Suprapubic skin (tissue), 4 donors: ENCODE measurements at regions not wholly inside any gene's neighbourhood (a gene's known extent, or its start where the extent isn't known, plus 50 kb on each side); places are given as distances from the start of the nearest gene placed in this dataset.

Experiments
- DNase-seq, 2 donors: peaks; one replicate each; pipeline ENCODE4 v3.0.0-alpha.2; 2019; ENCODE audit warnings: low spot score in 2 of 2
- H3K27ac ChIP-seq: fragments of 200-600 bp; sonication (generic); one replicate; pipeline ENCODE4 v1.5.1; 2019
- H3K27me3 ChIP-seq: fragments of 200-600 bp; sonication (generic); one replicate; pipeline ENCODE4 v1.5.1; 2019
- H3K36me3 ChIP-seq: fragments of 200-600 bp; sonication (generic); one replicate; pipeline ENCODE4 v1.5.1; 2019
- H3K4me1 ChIP-seq: fragments of 200-600 bp; sonication (generic); one replicate; pipeline ENCODE4 v1.5.1; 2019
- H3K4me3 ChIP-seq: fragments of 200-600 bp; sonication (generic); one replicate; pipeline ENCODE4 v1.5.1; 2019; ENCODE audit warnings: mild to moderate bottlenecking
- H3K9me3 ChIP-seq: fragments of 200-600 bp; sonication (generic); one replicate; pipeline ENCODE4 v1.5.1; 2019
- EP300 ChIP-seq: sonication (generic); formaldehyde crosslinking; IDR thresholded peaks from one replicate; pipeline ENCODE4 v1.6.1; 2017; ENCODE audit warnings: antibody characterized with exemption
- POLR2A ChIP-seq, 2 donors: fragments of 450-650 bp; IDR thresholded peaks; one replicate each; pipeline ENCODE4 v1.6.1; 2017; ENCODE audit warnings: antibody characterized with exemption in 2 of 2, mild to moderate bottlenecking in 2 of 2, moderate library complexity in 2 of 2
- POLR2AphosphoS5 ChIP-seq, 3 donors: sonication (generic); formaldehyde crosslinking; IDR thresholded peaks; one replicate each; pipeline ENCODE4 v1.6.1; 2017; ENCODE audit warnings: antibody characterized with exemption in 3 of 3
- WGBS: methylation state at CpG from one replicate; pipeline ENCODE4 v1.1.5; 2018; 5-methylcytosine and 5-hydroxymethylcytosine counted together
- TF ChIP-seq, protein P1 (sequence below), 2 donors: fragments of 200-600 bp in 1 of 2; fragments of 450-650 bp in 1 of 2; sonication (generic) in 1 of 2; IDR thresholded peaks; one replicate each; pipeline ENCODE4 v1.5.1; 2016 to 2019; ENCODE audit warnings: antibody characterized with exemption in 2 of 2, mild to moderate bottlenecking in 1 of 2, moderate library complexity in 1 of 2

DNA sequence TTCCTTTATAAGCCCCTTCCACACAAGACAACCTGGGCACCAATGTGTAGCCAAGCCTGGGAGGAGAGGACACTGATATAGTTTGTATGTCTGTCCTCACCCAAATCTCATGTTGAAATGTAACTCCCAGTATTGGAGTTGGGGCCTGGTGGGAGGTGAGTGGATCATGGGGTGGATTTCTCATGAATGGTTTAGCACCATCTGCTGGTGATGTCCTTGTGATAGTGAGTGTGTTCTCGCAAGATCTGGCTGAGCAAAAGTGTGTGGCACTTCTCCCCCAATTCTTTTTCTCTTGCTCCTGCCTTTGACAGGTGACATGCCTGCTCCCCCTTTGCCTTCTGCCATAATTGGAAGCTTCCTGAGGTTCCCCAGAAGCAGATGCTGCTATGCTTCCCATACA, 135.8 kb downstream of the USP31 start:
- WGBS, result 73% methylated on average over 1 of the region's 1 CpG
- no peak overlapping the region for H3K27ac ChIP-seq

DNA sequence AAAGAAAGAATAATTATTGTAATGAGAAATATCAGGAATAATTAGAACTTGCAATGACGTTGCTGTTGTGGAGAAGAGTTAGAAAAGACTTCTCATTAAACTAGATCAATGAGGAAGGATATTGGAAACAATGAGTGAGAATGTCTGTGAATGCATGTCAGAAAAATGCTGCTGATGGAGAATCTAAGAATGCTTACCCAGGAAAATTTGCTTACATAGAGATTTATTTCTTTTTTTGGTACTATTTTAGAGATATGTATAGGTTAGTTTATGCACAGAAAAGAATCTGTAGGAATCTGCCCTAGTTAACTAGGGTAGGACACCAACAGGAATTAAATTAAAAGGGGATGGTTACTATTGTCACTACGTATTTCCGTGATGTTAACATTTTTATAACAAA, 140.2 kb downstream of the USP31 start:
- 90% methylated on average over 3 of the region's 3 CpGs for WGBS
- no peaks in the 10 kb centered on the region for H3K36me3 ChIP-seq
- H3K4me3 ChIP-seq, result no peak overlapping the region
- no peaks in the 10 kb centered on the region for H3K4me1 ChIP-seq
- H3K9me3 ChIP-seq, result no peaks in the 10 kb centered on the region
- DNase-seq, result no peak
- H3K27ac ChIP-seq, result no peak overlapping the region
- TF ChIP-seq POLR2AphosphoS5 (IDR thresholded peaks at IDR 0.05) (no peak), EP300 (no peak), POLR2A (IDR thresholded peaks at IDR 0.05) (no peak)
- TF ChIP-seq, protein P1, sequence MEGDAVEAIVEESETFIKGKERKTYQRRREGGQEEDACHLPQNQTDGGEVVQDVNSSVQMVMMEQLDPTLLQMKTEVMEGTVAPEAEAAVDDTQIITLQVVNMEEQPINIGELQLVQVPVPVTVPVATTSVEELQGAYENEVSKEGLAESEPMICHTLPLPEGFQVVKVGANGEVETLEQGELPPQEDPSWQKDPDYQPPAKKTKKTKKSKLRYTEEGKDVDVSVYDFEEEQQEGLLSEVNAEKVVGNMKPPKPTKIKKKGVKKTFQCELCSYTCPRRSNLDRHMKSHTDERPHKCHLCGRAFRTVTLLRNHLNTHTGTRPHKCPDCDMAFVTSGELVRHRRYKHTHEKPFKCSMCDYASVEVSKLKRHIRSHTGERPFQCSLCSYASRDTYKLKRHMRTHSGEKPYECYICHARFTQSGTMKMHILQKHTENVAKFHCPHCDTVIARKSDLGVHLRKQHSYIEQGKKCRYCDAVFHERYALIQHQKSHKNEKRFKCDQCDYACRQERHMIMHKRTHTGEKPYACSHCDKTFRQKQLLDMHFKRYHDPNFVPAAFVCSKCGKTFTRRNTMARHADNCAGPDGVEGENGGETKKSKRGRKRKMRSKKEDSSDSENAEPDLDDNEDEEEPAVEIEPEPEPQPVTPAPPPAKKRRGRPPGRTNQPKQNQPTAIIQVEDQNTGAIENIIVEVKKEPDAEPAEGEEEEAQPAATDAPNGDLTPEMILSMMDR (IDR thresholded peaks at IDR 0.05), result no peak
- H3K27me3 ChIP-seq, result no peaks in the 10 kb centered on the region

More for the DNA sequence above, 135.8 kb downstream of the USP31 start:
- no peaks in the 10 kb centered on the region for H3K9me3 ChIP-seq
- no peak overlapping the region for H3K4me3 ChIP-seq
- TF ChIP-seq POLR2A (IDR thresholded peaks at IDR 0.05) (no peak), EP300 (no peak), POLR2AphosphoS5 (IDR thresholded peaks at IDR 0.05) (no peak)
- TF ChIP-seq, protein P1 (IDR thresholded peaks at IDR 0.05), result no peak
- no peaks in the 10 kb centered on the region for H3K4me1 ChIP-seq
- no peaks in the 10 kb centered on the region for H3K27me3 ChIP-seq
- H3K36me3 ChIP-seq, result no peaks in the 10 kb centered on the region
- DNase-seq, result no peak

DNA sequence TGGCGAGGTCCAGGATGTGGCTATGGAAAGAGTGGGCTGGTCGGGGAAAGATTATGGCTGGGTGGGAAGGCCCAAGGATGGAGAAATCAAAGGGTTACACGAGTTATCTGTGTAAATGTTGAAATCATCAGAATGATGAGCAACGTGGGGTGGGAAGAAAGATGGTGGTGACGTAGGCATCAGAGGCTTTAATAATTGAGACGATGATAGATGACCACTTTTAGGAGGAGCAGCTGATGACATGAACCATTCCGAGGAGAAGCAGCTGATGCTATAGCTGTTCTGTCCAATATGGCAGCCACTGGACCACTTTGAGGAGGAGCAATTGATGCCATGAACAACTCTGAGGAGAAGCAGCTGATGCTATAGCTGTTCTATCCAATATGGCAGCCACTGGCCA, 141.2 kb downstream of the USP31 start:
- H3K36me3 ChIP-seq, result no peaks in the 10 kb centered on the region
- no peaks in the 10 kb centered on the region for H3K9me3 ChIP-seq
- 76% methylated on average over 7 of the region's 7 CpGs for WGBS
- no peak for TF ChIP-seq EP300
- TF ChIP-seq, protein P1 (IDR thresholded peaks at IDR 0.05), result no peak
- TF ChIP-seq POLR2AphosphoS5 (IDR thresholded peaks at IDR 0.05), result no peak
- H3K4me1 ChIP-seq, result no peaks in the 10 kb centered on the region
- no peaks in the 10 kb centered on the region for H3K27me3 ChIP-seq
- no peak overlapping the region for H3K27ac ChIP-seq
- no peak overlapping the region for H3K4me3 ChIP-seq
- no peak for DNase-seq

DNA sequence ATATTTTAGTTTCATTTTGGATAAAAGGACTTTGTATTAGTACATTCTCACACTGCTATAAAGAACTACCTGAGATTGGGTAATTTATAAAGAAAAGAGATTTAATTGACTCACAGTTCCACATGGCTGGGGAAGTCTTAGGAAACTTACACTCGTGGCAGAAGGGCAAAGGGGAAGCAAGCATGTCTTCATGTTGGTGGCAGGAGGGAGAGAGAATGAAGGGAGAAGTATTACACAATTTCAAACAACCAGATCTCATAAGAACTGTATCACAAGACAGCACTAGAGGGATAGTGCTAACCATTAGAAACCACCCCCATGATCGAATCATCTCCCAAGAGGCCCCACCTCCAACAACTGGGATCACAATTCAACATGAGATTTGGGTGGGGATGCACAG, 142.9 kb downstream of the USP31 start:
- no peak overlapping the region for H3K4me3 ChIP-seq
- H3K27me3 ChIP-seq, result no peaks in the 10 kb centered on the region
- no peak for TF ChIP-seq POLR2A (IDR thresholded peaks at IDR 0.05)
- TF ChIP-seq POLR2AphosphoS5 (IDR thresholded peaks at IDR 0.05), result no peak
- TF ChIP-seq, protein P1 (IDR thresholded peaks at IDR 0.05), result no peak
- no peak for TF ChIP-seq EP300
- H3K36me3 ChIP-seq, result no peaks in the 10 kb centered on the region
- H3K9me3 ChIP-seq, result no peaks in the 10 kb centered on the region
- no peaks in the 10 kb centered on the region for H3K4me1 ChIP-seq
- H3K27ac ChIP-seq, result no peak overlapping the region
- 60% methylated on average over 2 of the region's 2 CpGs for WGBS
- DNase-seq, result no peak

DNA sequence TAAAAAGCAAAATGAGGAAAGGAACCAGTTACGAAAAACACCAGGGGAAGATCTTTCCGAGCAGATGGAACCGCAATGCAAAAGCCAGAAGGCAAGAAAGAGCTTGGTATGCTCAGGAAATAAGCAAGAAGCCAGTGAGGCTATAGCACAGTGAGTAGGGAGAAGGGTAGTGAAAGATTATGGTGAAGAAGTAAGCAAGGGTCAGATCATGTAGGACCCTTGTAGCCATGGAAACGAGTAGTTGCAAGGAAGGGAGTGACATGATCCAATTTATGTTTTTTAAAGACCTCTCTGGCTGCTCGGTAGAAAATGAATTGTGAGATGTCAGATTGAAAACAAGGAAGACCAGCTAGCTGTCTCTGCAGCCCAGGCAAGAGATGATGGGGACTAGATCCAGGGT, 143.3 kb downstream of the USP31 start:
- Histone ChIP-seq H3K9me3 (no peaks in the 10 kb centered on the region), H3K36me3 (no peaks in the 10 kb centered on the region), H3K27ac (no peak overlapping the region), H3K4me1 (no peaks in the 10 kb centered on the region), H3K4me3 (no peak overlapping the region), H3K27me3 (no peaks in the 10 kb centered on the region)
- TF ChIP-seq POLR2AphosphoS5 (IDR thresholded peaks at IDR 0.05), result no peak
- TF ChIP-seq POLR2A (IDR thresholded peaks at IDR 0.05), result no peak
- TF ChIP-seq, protein P1 (IDR thresholded peaks at IDR 0.05), result no peak
- no peak for TF ChIP-seq EP300
- WGBS, result 72% methylated on average over 5 of the region's 5 CpGs
- DNase-seq, result no peak
